ENCODE measurements at regions not wholly inside any gene's neighbourhood (a gene's known extent, or its start where the extent isn't known, plus 50 kb on each side); places are given as distances from the start of the nearest gene placed in this dataset.

- no peak for DNase-seq
Measured at GRCh38 chr10:4066581-4067390, 281.8 kb upstream of the KLF6 start.

GRCh38 chr10:4064489-4064888 lies 279.5 kb upstream of the KLF6 start:
- DNase-seq, result no peak

GRCh38 chr10:4063717-4064116 lies 278.7 kb upstream of the KLF6 start:
- no peak for DNase-seq

GRCh38 chr10:4062751-4063150 lies 277.7 kb upstream of the KLF6 start:
- DNase-seq, result no peak

- no peak for DNase-seq
Measured at GRCh38 chr10:4062072-4062471, 277.1 kb upstream of the KLF6 start.

- no peak for DNase-seq
Measured at GRCh38 chr10:4061441-4061951, 276.5 kb upstream of the KLF6 start.

GRCh38 chr10:4059471-4060138 lies 274.6 kb upstream of the KLF6 start:
- DNase-seq, result no peak

- DNase-seq, result no peak
Measured at GRCh38 chr10:4058514-4059029, 273.6 kb upstream of the KLF6 start.

- no peak for DNase-seq
Measured at GRCh38 chr10:4057725-4058513, 272.9 kb upstream of the KLF6 start.

GRCh38 chr10:4057021-4057420 lies 272.0 kb upstream of the KLF6 start:
- DNase-seq, result no peak

GRCh38 chr10:4054656-4055435 lies 269.8 kb upstream of the KLF6 start:
- DNase-seq, result no peak

- no peak for DNase-seq
Measured at GRCh38 chr10:4053940-4054339, 268.9 kb upstream of the KLF6 start.

GRCh38 chr10:4051641-4052151 lies 266.7 kb upstream of the KLF6 start:
- no peak for DNase-seq

- no peak for DNase-seq
Measured at GRCh38 chr10:4051011-4051640, 266.1 kb upstream of the KLF6 start.

GRCh38 chr10:4050061-4050460 lies 265.1 kb upstream of the KLF6 start:
- no peak for DNase-seq

GRCh38 chr10:4049348-4049747 lies 264.3 kb upstream of the KLF6 start:
- DNase-seq, result no peak

- no peak for DNase-seq
Measured at GRCh38 chr10:4048236-4048864, 263.3 kb upstream of the KLF6 start.

- DNase-seq, result no peak
Measured at GRCh38 chr10:4046712-4047354, 261.8 kb upstream of the KLF6 start.

GRCh38 chr10:4046030-4046429 lies 261.0 kb upstream of the KLF6 start:
- DNase-seq, result no peak

- DNase-seq, result no peak
Measured at GRCh38 chr10:4043897-4044665, 259.1 kb upstream of the KLF6 start.

Measured in COR-L47 (cell line).